ENCODE measurements at regions not wholly inside any gene's neighbourhood (a gene's known extent, or its start where the extent isn't known, plus 50 kb on each side); places are given as distances from the start of the nearest gene placed in this dataset.

GRCh38 chr2:175399326-175399725 is 217.8 kb upstream of the ATP5MC3 start:
- no peak for TF ChIP-seq POLR2A (IDR thresholded peaks at IDR 0.05)
- TF ChIP-seq CTCF (IDR thresholded peaks at IDR 0.05): no peak
